ENCODE measurements at regions not wholly inside any gene's neighbourhood (a gene's known extent, or its start where the extent isn't known, plus 50 kb on each side); places are given as distances from the start of the nearest gene placed in this dataset.

DNA sequence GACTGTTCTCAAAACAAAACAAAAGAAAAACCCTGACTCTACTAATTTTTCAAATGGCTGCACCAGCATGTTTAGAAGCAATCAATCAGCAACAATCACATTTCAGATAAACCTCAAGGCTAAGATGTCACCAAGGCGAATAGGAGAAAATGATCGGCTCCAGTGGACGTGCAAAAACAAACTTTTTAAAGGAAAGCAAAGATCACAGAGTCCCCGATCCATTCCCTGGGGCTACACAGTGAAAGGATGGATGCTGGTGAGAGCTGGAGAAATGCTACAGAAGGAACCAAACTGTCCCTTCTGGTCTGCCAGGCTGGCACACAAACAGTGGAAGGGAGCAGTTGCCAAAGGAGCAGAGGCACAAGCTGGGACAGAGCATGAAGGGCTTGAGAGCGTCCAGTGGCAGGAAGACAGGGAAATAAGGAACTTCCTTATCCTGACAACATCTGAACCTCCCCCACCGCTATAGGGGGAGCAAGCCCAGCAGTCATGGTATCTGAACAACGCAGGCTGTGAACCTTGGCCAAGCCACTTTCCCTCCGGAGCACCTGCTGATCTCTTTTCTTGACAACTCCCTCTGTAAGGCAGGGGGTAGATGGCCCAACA is 73.7 kb upstream of the HIVEP1 start (continued):
- TF ChIP-seq CUX1 (CRISPR knock-in tag; IDR thresholded peaks at IDR 0.05) (peak; percentile 64; the same call in 1 of the 2 replicates), NFIX (CRISPR knock-in tag; IDR thresholded peaks at IDR 0.05; ENCODE audit: low read depth) (no peak), E2F3 (CRISPR knock-in tag; IDR thresholded peaks at IDR 0.05) (peak; percentile 63; the same call in 1 of the 2 replicates), CBFA2T3 (IDR thresholded peaks at IDR 0.05) (peak; percentile 99), POLR2B (IDR thresholded peaks at IDR 0.05; ENCODE audit: low read depth, partially characterized antibody) (peak; percentile 31), ZNF551 (CRISPR knock-in tag; IDR thresholded peaks at IDR 0.05) (no peak), ZNF79 (CRISPR knock-in tag; IDR thresholded peaks at IDR 0.05; ENCODE audit: low read depth) (peak; percentile 52; the same call in 1 of the 2 replicates), LARP7 (IDR thresholded peaks at IDR 0.05) (no peak), MTA2 (IDR thresholded peaks at IDR 0.05; ENCODE audit: low read depth) (peak; percentile 96), MIER1 (IDR thresholded peaks at IDR 0.05; ENCODE audit: low read depth) (peak; percentile 68; the same call in 1 of the 2 replicates), ZNF778 (CRISPR knock-in tag; IDR thresholded peaks at IDR 0.05) (no peak), RAD51 (IDR thresholded peaks at IDR 0.05; ENCODE audit: borderline replicate concordance, low read depth) (peak; percentile 39; the same call in 1 of the 2 replicates), HES1 (IDR thresholded peaks at IDR 0.05; ENCODE audit: low read depth) (peak; percentile 78; the same call in 1 of the 2 replicates), ZEB2 (IDR thresholded peaks at IDR 0.05) (peak; percentile 90), KAT2B (IDR thresholded peaks at IDR 0.05; ENCODE audit: low read depth, low read length) (no peak), SIRT6 (IDR thresholded peaks at IDR 0.05; ENCODE audit: low read depth, low read length) (no peak), MITF (IDR thresholded peaks at IDR 0.05) (peak; percentile 85), TFE3 (CRISPR knock-in tag; IDR thresholded peaks at IDR 0.05) (peak; percentile 5; the same call in 1 of the 2 replicates)
- TF ChIP-seq, protein P1, sequence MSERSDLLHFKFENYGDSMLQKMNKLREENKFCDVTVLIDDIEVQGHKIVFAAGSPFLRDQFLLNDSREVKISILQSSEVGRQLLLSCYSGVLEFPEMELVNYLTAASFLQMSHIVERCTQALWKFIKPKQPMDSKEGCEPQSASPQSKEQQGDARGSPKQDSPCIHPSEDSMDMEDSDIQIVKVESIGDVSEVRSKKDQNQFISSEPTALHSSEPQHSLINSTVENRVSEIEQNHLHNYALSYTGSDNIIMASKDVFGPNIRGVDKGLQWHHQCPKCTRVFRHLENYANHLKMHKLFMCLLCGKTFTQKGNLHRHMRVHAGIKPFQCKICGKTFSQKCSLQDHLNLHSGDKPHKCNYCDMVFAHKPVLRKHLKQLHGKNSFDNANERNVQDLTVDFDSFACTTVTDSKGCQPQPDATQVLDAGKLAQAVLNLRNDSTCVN (CRISPR knock-in tag; IDR thresholded peaks at IDR 0.05): peak; percentile 84; the same call in 1 of the 2 replicates

All from K562 (cell line).